ENCODE measurements at regions not wholly inside any gene's neighbourhood (a gene's known extent, or its start where the extent isn't known, plus 50 kb on each side); places are given as distances from the start of the nearest gene placed in this dataset.

GRCh38 chr21:24444736-24445135, 1162.5 kb downstream of the MRPL39 start:
- Histone ChIP-seq H3K4me3 (no peak overlapping the region), H3K36me3 (no peaks in the 10 kb centered on the region), H3K9me3 (no peaks in the 10 kb centered on the region), H3K4me1 (no peaks in the 10 kb centered on the region), H3K27ac (no peak overlapping the region), H3K27me3 (no peaks in the 10 kb centered on the region)
- TF ChIP-seq EP300 (IDR thresholded peaks at IDR 0.05) (no peak), POLR2A (IDR thresholded peaks at IDR 0.05) (no peak), POLR2AphosphoS5 (IDR thresholded peaks at IDR 0.05) (no peak), CTCF (IDR thresholded peaks at IDR 0.05) (no peak)
- no peak for ATAC-seq

- TF ChIP-seq EP300 (IDR thresholded peaks at IDR 0.05), result no peak
- TF ChIP-seq CTCF (IDR thresholded peaks at IDR 0.05), result no peak
- no peak for TF ChIP-seq POLR2A (IDR thresholded peaks at IDR 0.05)
- no peak for TF ChIP-seq POLR2AphosphoS5 (IDR thresholded peaks at IDR 0.05)
- no peaks in the 10 kb centered on the region for H3K4me1 ChIP-seq
These were observed 1171.0 kb downstream of the MRPL39 start for GRCh38 chr21:24436236-24436635.

GRCh38 chr21:24428591-24429199, 1178.6 kb downstream of the MRPL39 start:
- no peak overlapping the region for H3K27ac ChIP-seq
- TF ChIP-seq EP300 (IDR thresholded peaks at IDR 0.05) (no peak), CTCF (IDR thresholded peaks at IDR 0.05) (no peak), POLR2AphosphoS5 (IDR thresholded peaks at IDR 0.05) (no peak), POLR2A (IDR thresholded peaks at IDR 0.05) (no peak)
- H3K4me3 ChIP-seq, result peak overlapping the region; percentile 19 to 22
- 36 to 47% methylated on average over 8 of the region's 8 CpGs for WGBS, 2 donors (ENCODE audit: low coverage in 1 of 2)
- no peaks in the 10 kb centered on the region for H3K36me3 ChIP-seq
- ATAC-seq, result no peak
- no peaks in the 10 kb centered on the region for H3K4me1 ChIP-seq
- no peaks in the 10 kb centered on the region for H3K9me3 ChIP-seq
- no peaks in the 10 kb centered on the region for H3K27me3 ChIP-seq

More at GRCh38 chr21:24436236-24436635, 1171.0 kb downstream of the MRPL39 start:
- Histone ChIP-seq H3K9me3 (no peaks in the 10 kb centered on the region), H3K4me3 (no peak overlapping the region), H3K36me3 (no peaks in the 10 kb centered on the region), H3K27me3 (no peaks in the 10 kb centered on the region), H3K27ac (no peak overlapping the region)
- ATAC-seq, result no peak
- 50% methylated on average over 1 of the region's 1 CpG; no CpG with 5 or more reads in 1 of the 2 donors for WGBS, 2 donors (ENCODE audit: low coverage in 1 of 2)

- Histone ChIP-seq H3K36me3 (no peaks in the 10 kb centered on the region), H3K4me3 (no peak overlapping the region), H3K27me3 (no peaks in the 10 kb centered on the region), H3K9me3 (peaks cover 0 to 10% (median 0%) of the 10 kb centered on the region in 3 donors), H3K4me1 (no peaks in the 10 kb centered on the region), H3K27ac (no peak overlapping the region)
- 72 to 89% methylated on average over 2 to 3 of the region's 4 CpGs for WGBS, 2 donors (ENCODE audit: low coverage in 1 of 2)
- no peak for TF ChIP-seq POLR2A (IDR thresholded peaks at IDR 0.05)
- no peak for TF ChIP-seq CTCF (IDR thresholded peaks at IDR 0.05)
- TF ChIP-seq POLR2AphosphoS5 (IDR thresholded peaks at IDR 0.05), result no peak
- no peak for TF ChIP-seq EP300 (IDR thresholded peaks at IDR 0.05)
- ATAC-seq, result no peak
These were observed 1182.5 kb downstream of the MRPL39 start for GRCh38 chr21:24424776-24425175.

GRCh38 chr21:24423546-24423945, 1183.7 kb downstream of the MRPL39 start:
- no peak overlapping the region for H3K27ac ChIP-seq
- no peaks in the 10 kb centered on the region for H3K27me3 ChIP-seq
- TF ChIP-seq POLR2A (IDR thresholded peaks at IDR 0.05) (no peak), CTCF (IDR thresholded peaks at IDR 0.05) (no peak), POLR2AphosphoS5 (IDR thresholded peaks at IDR 0.05) (no peak), EP300 (IDR thresholded peaks at IDR 0.05) (no peak)
- peaks cover 0 to 22% (median 0%) of the 10 kb centered on the region in 3 donors for H3K9me3 ChIP-seq
- H3K36me3 ChIP-seq, result no peaks in the 10 kb centered on the region
- no peaks in the 10 kb centered on the region for H3K4me1 ChIP-seq
- no peak for ATAC-seq
- no peak overlapping the region for H3K4me3 ChIP-seq
